SK-N-DZ (cell line): ENCODE measurements at regions not wholly inside any gene's neighbourhood (a gene's known extent, or its start where the extent isn't known, plus 50 kb on each side); places are given as distances from the start of the nearest gene placed in this dataset.

Experiments used
- DNase-seq: peaks from one replicate; pipeline ENCODE4 v3.0.0-alpha.2; 2015; ENCODE audit warnings: low spot score

GRCh38 chr15:98551936-98552562 lies 96.3 kb upstream of the IGF1R start:
- DNase-seq = no peak

DNA sequence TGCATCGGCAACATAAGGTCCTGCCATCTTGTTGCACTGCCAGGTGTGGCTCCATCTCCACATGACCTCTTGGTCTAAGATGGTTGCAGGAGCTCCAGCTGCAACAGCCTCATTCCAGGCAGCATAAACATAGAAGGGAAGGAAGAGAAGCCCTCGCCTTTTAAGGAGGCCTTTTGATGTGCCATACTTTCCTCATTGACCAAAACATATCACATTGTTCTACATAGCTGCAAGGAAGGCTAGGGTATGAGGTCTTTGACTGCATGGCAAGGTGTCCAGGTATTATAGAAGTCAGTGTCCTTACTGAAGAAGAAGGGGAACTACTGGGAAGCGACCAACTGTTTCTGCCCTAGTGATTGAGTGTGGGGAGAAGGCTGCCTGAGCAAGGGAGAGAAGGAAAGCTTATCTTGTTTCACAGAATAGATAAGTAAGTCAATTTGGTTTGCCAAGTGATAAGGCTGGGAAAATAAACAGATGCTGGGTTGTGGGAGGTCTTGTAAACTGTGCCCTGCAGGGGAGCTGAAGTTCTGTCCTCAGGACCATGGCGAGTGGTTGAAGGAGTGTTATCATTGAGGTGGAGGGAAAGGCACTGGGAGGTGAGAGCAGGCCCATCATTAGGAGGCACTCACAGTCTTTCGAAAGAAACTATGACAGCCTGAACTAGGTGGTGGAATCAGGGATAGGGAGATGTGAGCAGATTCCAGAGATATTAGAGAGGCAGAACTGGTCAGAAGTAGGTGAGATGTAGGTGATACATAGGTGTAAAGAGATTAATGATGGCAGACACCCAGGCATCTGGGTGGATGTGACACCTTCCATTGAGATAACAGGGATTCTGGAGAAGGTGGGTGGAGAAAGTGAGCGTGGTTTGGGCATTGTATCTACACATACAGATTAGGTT lies 93.8 kb upstream of the IGF1R start:
- DNase-seq = peak; percentile 37

GRCh38 chr15:98555173-98555515 lies 93.2 kb upstream of the IGF1R start:
- DNase-seq = no peak

- no peak for DNase-seq
Measured at GRCh38 chr15:98556321-98556720, 92.0 kb upstream of the IGF1R start.

GRCh38 chr15:98560338-98560737 lies 88.0 kb upstream of the IGF1R start:
- DNase-seq = no peak

DNA sequence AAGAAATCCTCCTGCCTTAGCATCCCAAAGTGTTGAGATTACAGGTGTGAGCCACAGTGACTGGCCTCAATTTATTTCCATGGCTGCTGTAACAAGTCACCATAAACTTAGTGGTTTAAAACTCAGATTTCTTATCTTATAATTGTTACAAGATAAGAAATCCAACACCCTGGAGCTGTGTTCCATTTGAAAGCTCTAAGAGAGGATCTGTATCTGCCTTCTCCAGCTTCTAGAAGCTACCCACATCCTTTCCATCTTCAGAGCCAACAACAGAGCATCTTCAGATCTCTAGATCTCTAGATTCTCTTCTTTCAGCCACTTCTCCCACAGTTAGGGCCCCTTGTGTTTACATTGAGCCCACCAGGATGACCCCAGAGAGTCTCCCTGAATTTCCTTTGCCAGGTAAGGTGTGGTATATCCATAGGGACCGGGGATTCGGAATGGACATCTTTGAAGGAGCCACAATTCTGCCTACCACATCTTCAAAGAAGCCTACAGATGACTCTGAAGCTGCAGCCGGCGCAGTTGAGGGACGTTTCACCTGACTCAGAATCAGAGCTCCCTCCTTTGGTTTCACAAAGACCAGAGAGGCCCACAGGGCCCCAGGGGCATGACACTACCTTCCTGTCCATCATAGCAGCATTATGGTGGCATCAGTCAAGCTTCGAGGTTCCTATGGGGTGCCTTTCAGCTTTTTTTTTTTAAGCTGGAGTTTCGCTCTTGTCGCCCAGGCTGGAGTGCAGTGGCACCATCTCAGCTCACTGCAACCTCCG lies 87.0 kb upstream of the IGF1R start:
- no peak for DNase-seq

DNA sequence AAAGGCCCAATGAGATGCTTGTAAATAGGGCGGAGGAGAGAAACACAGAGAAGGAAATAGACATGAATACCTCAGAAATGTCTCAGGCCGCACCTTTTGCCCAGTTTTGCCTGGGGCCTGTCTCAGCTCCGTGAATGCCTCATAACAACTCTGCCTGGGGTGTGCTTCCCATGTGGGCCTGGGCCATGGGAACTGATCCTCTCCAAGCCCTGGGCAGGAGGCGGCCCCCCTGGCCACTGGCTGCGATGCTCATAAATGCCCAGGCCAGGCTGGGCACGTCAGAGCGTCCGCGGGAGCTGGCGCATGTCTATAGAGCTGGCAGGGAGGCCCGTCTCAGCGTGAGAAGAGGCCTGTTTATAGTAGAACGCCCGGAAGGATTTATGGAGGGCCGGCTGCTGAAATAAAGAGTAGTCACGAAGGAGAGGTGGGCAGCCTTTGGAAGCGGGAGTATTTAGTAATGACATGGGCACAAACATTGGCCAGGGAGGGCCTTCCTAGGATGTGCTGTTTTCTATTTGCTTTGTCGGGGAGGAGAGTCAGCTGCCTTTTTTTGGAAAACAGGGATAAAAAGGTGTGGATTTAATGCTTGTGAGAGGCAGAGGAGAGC lies 85.9 kb upstream of the IGF1R start:
- DNase-seq = no peak

GRCh38 chr15:98565566-98565965 lies 82.8 kb upstream of the IGF1R start:
- DNase-seq = no peak

GRCh38 chr15:98567951-98568350 lies 80.4 kb upstream of the IGF1R start:
- no peak for DNase-seq

- no peak for DNase-seq
Measured at GRCh38 chr15:98568382-98569017, 79.8 kb upstream of the IGF1R start.

DNA sequence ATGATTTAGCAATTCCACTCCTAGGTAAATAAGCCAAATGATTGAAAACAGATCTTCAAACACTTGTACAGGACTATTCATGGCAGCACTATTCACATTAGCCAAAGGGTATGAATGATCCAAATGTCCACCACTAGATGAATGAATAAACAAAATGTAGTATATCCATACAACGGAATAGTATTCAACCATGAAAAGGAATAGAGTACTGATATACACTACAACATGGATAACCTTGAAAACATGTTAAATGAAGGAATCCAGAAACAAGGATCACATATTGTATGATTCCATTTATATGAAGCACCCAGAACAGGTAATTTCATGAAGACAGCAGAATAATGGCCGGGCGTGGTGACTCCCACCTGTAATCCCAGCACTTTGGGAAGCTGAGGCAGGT lies 78.2 kb upstream of the IGF1R start:
- no peak for DNase-seq

GRCh38 chr15:98580572-98580971 lies 67.8 kb upstream of the IGF1R start:
- no peak for DNase-seq

- DNase-seq = no peak
Measured at GRCh38 chr15:98581715-98582114, 66.6 kb upstream of the IGF1R start.

DNA sequence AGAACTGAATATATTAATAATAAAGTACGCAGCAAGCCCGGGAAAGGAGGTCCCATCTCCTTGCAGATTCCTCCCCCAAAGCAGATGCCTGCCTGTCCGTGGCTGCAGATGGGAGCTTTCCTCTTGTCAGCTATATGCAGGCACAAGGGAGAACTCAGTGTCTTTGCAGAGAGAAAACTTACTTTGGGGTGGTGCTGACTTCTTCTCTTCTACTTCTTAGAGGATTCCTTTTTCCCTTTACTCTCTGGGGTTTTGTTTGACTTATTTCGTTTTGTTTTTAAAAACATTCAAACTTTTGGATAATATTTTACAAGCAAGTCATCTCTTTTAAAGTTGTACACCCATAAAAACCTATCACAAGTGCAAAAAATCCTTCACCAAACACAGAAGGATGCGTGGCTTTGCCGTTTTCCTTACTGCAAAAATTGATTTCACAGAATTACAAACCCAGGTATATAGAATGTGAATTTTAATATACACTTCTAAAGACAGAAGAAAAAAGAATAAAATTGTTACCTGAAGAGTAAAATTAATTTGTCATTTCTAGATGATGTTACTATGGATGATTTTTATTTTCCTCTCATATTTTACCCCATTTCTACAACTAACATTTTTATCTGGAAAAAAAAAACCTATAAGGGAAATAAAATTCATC lies 65.3 kb upstream of the IGF1R start:
- no peak for DNase-seq

- no peak for DNase-seq
Measured at GRCh38 chr15:98583771-98584430, 64.4 kb upstream of the IGF1R start.

- DNase-seq = no peak
Measured at GRCh38 chr15:98586066-98586465, 62.3 kb upstream of the IGF1R start.

DNA sequence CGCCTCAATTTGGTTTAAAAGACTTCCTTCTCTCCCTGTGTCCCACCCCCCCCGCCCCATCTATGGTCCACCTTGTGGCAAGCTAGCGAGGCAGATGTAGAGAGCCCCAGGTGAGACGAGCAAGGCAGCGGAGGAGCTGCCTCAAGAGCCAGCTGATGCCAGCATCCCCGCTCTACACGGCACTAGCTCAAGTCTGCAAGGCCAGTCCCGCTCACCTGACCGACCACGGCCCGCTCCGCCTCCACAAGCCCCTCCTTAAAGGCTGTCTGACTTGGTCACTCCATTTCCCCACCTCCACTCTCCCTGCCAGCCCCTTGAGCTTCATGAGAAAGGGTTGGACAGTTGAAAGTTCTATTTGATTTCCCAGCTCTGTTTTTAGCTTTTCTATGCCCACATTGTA lies 56.2 kb upstream of the IGF1R start:
- no peak for DNase-seq

DNA sequence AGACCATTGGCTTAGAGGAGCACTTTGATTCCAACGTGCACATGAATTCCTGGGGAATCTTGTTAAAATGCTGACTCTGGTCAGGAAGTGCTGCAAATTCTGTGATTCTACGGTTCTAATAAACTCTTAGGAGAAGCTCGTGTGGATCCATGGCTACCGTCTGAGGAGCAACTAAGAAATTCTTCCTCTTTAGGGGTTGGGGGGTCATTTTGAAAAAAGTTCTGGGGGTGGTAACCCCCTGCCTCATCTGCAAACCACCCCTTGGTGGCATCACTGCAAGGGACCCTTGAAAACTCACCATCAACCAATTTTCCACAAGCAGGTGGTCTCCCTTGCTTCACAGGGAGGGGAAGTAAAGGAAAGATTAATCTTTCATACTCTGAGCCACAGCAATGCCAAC lies 52.2 kb upstream of the IGF1R start:
- DNase-seq = no peak

DNA sequence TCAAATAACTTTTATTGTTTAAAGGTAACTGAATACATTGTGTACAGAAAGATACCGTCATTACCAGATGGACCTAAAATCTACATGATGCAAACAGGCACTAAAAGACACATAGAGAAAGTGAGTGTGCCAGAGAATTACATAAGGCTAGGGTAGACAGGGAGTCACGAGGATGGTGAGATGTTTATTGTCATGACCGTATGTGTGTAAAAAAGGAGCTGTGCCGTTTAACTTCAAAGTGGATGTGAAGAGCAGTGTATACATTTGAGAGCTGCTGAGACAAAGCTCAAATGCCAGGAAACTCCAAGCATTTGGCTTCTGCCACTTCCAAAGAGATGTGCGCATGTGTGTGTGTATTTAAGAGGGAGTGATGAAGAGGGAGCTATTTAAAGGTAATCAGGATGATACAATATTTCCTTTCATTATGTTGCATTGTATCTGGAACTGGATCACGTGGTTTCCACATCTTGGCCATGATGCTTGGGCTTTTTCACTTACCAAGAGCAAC lies 51.4 kb upstream of the IGF1R start:
- DNase-seq = no peak

DNA sequence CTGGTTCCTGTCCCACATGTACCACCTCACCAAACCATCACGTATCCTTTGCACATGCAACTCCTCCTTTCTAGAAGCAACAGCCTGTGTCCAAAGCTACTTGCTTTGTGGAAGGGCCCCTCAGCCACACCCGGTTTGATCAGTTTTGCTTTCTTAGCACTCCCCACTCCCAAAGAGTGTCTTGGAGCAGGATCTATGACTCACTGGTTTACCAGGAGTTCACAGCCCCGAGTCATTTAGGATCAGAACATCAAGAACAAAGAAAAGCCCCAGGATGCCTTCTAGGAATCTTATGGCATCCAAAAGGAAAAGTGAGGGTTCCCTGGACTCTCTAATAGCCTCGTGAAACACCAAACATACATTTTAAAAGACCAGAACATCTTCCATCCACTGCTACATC lies 50.7 kb upstream of the IGF1R start:
- DNase-seq = no peak
